ENCODE measurements at regions not wholly inside any gene's neighbourhood (a gene's known extent, or its start where the extent isn't known, plus 50 kb on each side); places are given as distances from the start of the nearest gene placed in this dataset.

- H3K36me3 ChIP-seq: no peaks in the 10 kb centered on the region
- no peak overlapping the region for H3K4me3 ChIP-seq (ENCODE audit: low read depth, low read length)
- no peak for DNase-seq
- no peaks in the 10 kb centered on the region for H3K27me3 ChIP-seq (ENCODE audit: insufficient read depth, low read depth, severe bottlenecking)
- H3K9me3 ChIP-seq (ENCODE audit: severe bottlenecking): peaks cover 6% of the 10 kb centered on the region
- no peak overlapping the region for H3K27ac ChIP-seq
- no peak for TF ChIP-seq CTCF (IDR thresholded peaks at IDR 0.05; ENCODE audit: low read depth, low read length)
Observed at GRCh38 chr6:6863970-6864639, 243.7 kb upstream of the RREB1 start.

GRCh38 chr6:6865611-6866010 lies 242.2 kb upstream of the RREB1 start:
- Histone ChIP-seq H3K36me3 (no peaks in the 10 kb centered on the region), H3K9me3 (ENCODE audit: severe bottlenecking) (peaks cover 6% of the 10 kb centered on the region), H3K4me3 (ENCODE audit: low read depth, low read length) (no peak overlapping the region), H3K27ac (no peak overlapping the region), H3K27me3 (ENCODE audit: insufficient read depth, low read depth, severe bottlenecking) (no peaks in the 10 kb centered on the region)
- no peak for TF ChIP-seq CTCF (IDR thresholded peaks at IDR 0.05; ENCODE audit: low read depth, low read length)
- no peak for DNase-seq

- TF ChIP-seq CTCF (IDR thresholded peaks at IDR 0.05; ENCODE audit: low read depth, low read length): no peak
- Histone ChIP-seq H3K9me3 (ENCODE audit: severe bottlenecking) (peaks cover 6% of the 10 kb centered on the region), H3K27me3 (ENCODE audit: insufficient read depth, low read depth, severe bottlenecking) (no peaks in the 10 kb centered on the region), H3K27ac (no peak overlapping the region), H3K4me3 (ENCODE audit: low read depth, low read length) (no peak overlapping the region), H3K36me3 (no peaks in the 10 kb centered on the region)
- DNase-seq: no peak
Observed at GRCh38 chr6:6866656-6867403, 240.9 kb upstream of the RREB1 start.

GRCh38 chr6:6867404-6867799 lies 240.4 kb upstream of the RREB1 start:
- H3K27me3 ChIP-seq (ENCODE audit: insufficient read depth, low read depth, severe bottlenecking): no peaks in the 10 kb centered on the region
- DNase-seq: no peak
- peaks cover 6% of the 10 kb centered on the region for H3K9me3 ChIP-seq (ENCODE audit: severe bottlenecking)
- no peaks in the 10 kb centered on the region for H3K36me3 ChIP-seq
- no peak overlapping the region for H3K4me3 ChIP-seq (ENCODE audit: low read depth, low read length)
- TF ChIP-seq CTCF (IDR thresholded peaks at IDR 0.05; ENCODE audit: low read depth, low read length): no peak
- H3K27ac ChIP-seq: no peak overlapping the region

- Histone ChIP-seq H3K27ac (no peak overlapping the region), H3K27me3 (ENCODE audit: insufficient read depth, low read depth, severe bottlenecking) (no peaks in the 10 kb centered on the region), H3K9me3 (ENCODE audit: severe bottlenecking) (no peaks in the 10 kb centered on the region), H3K36me3 (no peaks in the 10 kb centered on the region), H3K4me3 (ENCODE audit: low read depth, low read length) (no peak overlapping the region)
- no peak for TF ChIP-seq CTCF (IDR thresholded peaks at IDR 0.05; ENCODE audit: low read depth, low read length)
- DNase-seq: no peak
Observed at GRCh38 chr6:6869094-6869493, 238.7 kb upstream of the RREB1 start.

Data from WERI-Rb-1 (cell line).